ENCODE measurements at regions not wholly inside any gene's neighbourhood (a gene's known extent, or its start where the extent isn't known, plus 50 kb on each side); places are given as distances from the start of the nearest gene placed in this dataset.

DNA sequence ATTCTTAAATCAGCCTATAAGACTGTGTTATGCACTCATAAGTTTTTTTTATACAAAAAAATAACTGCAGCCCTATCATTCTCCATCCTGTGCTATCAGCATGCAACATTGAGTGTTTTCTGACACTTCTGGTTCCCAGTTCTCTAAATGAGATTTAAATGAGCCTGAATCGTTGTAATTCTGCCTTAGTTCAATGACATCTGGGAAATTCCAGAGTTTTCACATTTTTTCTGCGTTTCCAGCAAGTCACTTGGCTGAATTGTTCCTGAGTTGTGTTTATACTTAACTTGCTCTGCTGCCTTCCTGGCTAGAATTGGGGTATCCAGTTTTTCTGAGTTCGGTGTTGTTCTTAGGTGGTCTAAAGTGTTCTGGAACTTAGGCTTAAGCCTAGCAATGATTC, 636.1 kb upstream of the FZD8 start:
- ATAC-seq (no peak), DNase-seq (no peak)
- no peaks in the 10 kb centered on the region for H3K9me3 ChIP-seq
- no peak overlapping the region for H3K4me3 ChIP-seq
- intact Hi-C loops (cut with DNase I): no loop called here
- H3K4me1 ChIP-seq: no peaks in the 10 kb centered on the region
- no peaks in the 10 kb centered on the region for H3K36me3 ChIP-seq
- 51% methylated on average over 3 of the region's 3 CpGs for WGBS (ENCODE audit: insufficient coverage, low coverage, low lambda C conversion rate, missing lambda C conversion rate)
- no peak for TF ChIP-seq POLR2A (IDR thresholded peaks at IDR 0.05)
- TF ChIP-seq CTCF (IDR thresholded peaks at IDR 0.05): no peak
- no peak overlapping the region for H3K27ac ChIP-seq
- H3K27me3 ChIP-seq: no peaks in the 10 kb centered on the region

DNA sequence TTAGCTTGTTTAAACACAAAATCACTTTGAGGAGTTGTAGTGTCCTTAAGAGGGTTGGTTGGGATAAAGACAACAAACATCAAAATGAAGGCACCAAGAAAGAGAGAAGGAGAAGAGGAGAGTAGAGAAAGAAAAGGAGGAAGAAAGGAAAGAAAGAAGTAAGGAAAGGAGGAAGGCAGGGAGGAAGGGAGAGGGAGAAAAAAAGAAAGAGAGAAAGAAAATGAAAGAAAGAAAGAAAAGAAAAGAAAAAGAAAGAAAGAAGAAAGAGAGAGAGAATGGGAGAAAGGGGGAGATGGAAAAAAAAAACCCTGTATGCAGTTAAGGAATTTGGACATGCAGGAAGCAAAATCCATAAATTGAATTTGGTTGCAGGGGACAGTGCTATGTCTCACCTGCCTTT, 635.4 kb upstream of the FZD8 start:
- no peaks in the 10 kb centered on the region for H3K4me1 ChIP-seq
- H3K4me3 ChIP-seq: no peak overlapping the region
- no peaks in the 10 kb centered on the region for H3K9me3 ChIP-seq
- no peak overlapping the region for H3K27ac ChIP-seq
- DNase-seq (no peak), ATAC-seq (no peak)
- no peaks in the 10 kb centered on the region for H3K36me3 ChIP-seq
- no peak for TF ChIP-seq CTCF (IDR thresholded peaks at IDR 0.05)
- no peak for TF ChIP-seq POLR2A (IDR thresholded peaks at IDR 0.05)
- intact Hi-C loops (cut with DNase I): no loop called here
- H3K27me3 ChIP-seq: no peaks in the 10 kb centered on the region

GRCh38 chr10:36271627-36272340, 629.7 kb upstream of the FZD8 start:
- no peaks in the 10 kb centered on the region for H3K9me3 ChIP-seq
- H3K27me3 ChIP-seq: no peaks in the 10 kb centered on the region
- H3K4me3 ChIP-seq: no peak overlapping the region
- no peaks in the 10 kb centered on the region for H3K36me3 ChIP-seq
- no peak overlapping the region for H3K27ac ChIP-seq
- ATAC-seq (no peak), DNase-seq (no peak)
- no peak for TF ChIP-seq POLR2A (IDR thresholded peaks at IDR 0.05)
- TF ChIP-seq CTCF (IDR thresholded peaks at IDR 0.05): no peak
- WGBS (ENCODE audit: insufficient coverage, low coverage, low lambda C conversion rate, missing lambda C conversion rate): 61% methylated on average over 2 of the region's 2 CpGs
- intact Hi-C loops (cut with DNase I): no loop called here
- no peaks in the 10 kb centered on the region for H3K4me1 ChIP-seq

DNA sequence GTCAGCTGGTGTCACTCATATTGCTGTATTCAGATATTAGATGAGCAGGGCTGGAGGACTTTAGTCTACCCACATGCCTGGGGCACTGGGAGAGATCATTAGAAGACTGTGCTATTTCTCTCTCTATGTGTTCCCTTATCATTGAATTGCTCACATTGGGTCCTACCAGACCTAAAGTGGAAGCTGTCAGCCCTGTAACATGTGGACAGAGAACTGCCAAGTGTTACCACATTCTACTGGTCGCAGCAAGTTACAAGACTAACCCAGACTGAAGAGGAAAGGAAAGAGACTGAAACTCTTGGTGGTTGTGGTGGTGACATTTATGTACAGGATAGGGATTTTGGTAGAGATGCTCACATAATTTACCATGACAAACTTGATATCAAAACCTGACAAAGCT, 627.1 kb upstream of the FZD8 start:
- 60% methylated on average over 1 of the region's 1 CpG for WGBS (ENCODE audit: insufficient coverage, low coverage, low lambda C conversion rate, missing lambda C conversion rate)
- Histone ChIP-seq H3K27ac (no peak overlapping the region), H3K4me3 (no peak overlapping the region), H3K4me1 (no peaks in the 10 kb centered on the region), H3K36me3 (no peaks in the 10 kb centered on the region), H3K9me3 (no peaks in the 10 kb centered on the region), H3K27me3 (no peaks in the 10 kb centered on the region)
- DNase-seq: no peak
- ATAC-seq: no peak
- no peak for TF ChIP-seq POLR2A (IDR thresholded peaks at IDR 0.05)
- TF ChIP-seq CTCF (IDR thresholded peaks at IDR 0.05): no peak
- intact Hi-C loops (cut with DNase I): no loop called here

DNA sequence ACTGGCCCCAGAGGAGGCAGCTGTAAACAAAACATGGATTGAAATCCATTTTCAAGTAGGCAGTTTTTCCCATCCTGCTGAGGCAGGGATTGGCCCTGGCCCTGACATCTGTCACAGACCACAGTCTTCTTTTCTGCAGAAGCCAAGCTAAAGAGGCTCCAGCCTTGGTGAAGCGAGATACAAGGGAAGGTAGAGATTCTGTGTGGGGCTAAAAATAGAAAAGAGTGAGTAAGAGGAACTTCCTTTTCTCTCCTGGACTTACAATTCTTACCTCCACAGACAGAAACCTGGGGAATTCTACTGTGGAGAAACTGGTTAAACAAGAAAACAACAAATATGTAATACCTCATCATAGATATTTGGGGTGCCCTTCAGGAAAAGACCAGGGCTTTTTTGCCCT, 624.8 kb upstream of the FZD8 start:
- TF ChIP-seq POLR2A (IDR thresholded peaks at IDR 0.05) (no peak), CTCF (IDR thresholded peaks at IDR 0.05) (no peak)
- ATAC-seq: no peak
- intact Hi-C loops (cut with DNase I): no loop called here
- DNase-seq: no peak
- H3K27me3 ChIP-seq: no peaks in the 10 kb centered on the region
- no peak overlapping the region for H3K4me3 ChIP-seq
- no peaks in the 10 kb centered on the region for H3K9me3 ChIP-seq
- H3K27ac ChIP-seq: no peak overlapping the region
- H3K4me1 ChIP-seq: no peaks in the 10 kb centered on the region
- H3K36me3 ChIP-seq: no peaks in the 10 kb centered on the region
- WGBS (ENCODE audit: insufficient coverage, low coverage, low lambda C conversion rate, missing lambda C conversion rate): 75% methylated on average over 1 of the region's 1 CpG

Data from right lobe of liver (tissue), 6 donors.